Left lobe of liver (tissue), 2 donors: ENCODE measurements at regions not wholly inside any gene's neighbourhood (a gene's known extent, or its start where the extent isn't known, plus 50 kb on each side); places are given as distances from the start of the nearest gene placed in this dataset.

Experiments used
- ATAC-seq: fragments of 200-7000 bp; cut with Tn5 transposase; one replicate; pipeline ENCODE4 v1.9.1; 2020; ENCODE audit warnings: mild to moderate bottlenecking, moderate library complexity
- DNase-seq: peaks from one replicate; pipeline ENCODE4 v3.0.0-alpha.2; 2020; ENCODE audit warnings: low spot score
- donor health status: DM: no; HTN: no; CAD: no; lungs with moderate emphysema.
- donor health status: DM: no; HTN: yes; CAD: no.

- no peak for DNase-seq
- ATAC-seq: no peak
Observed at GRCh38 chr9:16304301-16304700, 566.2 kb downstream of the BNC2 start.

GRCh38 chr9:16306586-16306985 is 563.9 kb downstream of the BNC2 start:
- no peak for ATAC-seq
- DNase-seq: no peak

GRCh38 chr9:16307626-16308195 is 562.8 kb downstream of the BNC2 start:
- DNase-seq (no peak), ATAC-seq (no peak)

- DNase-seq (no peak), ATAC-seq (no peak)
Observed at GRCh38 chr9:16308645-16309044, 561.8 kb downstream of the BNC2 start.

- no peak for ATAC-seq
Observed at GRCh38 chr9:16309082-16309468, 561.4 kb downstream of the BNC2 start.

GRCh38 chr9:16309469-16310271 is 560.8 kb downstream of the BNC2 start:
- ATAC-seq: peak; percentile 34

More at GRCh38 chr9:16309082-16309468, 561.4 kb downstream of the BNC2 start:
- no peak for DNase-seq

GRCh38 chr9:16310278-16311110 is 560.0 kb downstream of the BNC2 start:
- ATAC-seq: no peak
- DNase-seq: no peak

More at GRCh38 chr9:16309469-16310271, 560.8 kb downstream of the BNC2 start:
- DNase-seq: no peak

GRCh38 chr9:16312116-16312515 is 558.4 kb downstream of the BNC2 start:
- no peak for ATAC-seq
- no peak for DNase-seq

GRCh38 chr9:16312962-16313546 is 557.4 kb downstream of the BNC2 start:
- DNase-seq (no peak), ATAC-seq (no peak)

GRCh38 chr9:16314476-16314875 is 556.0 kb downstream of the BNC2 start:
- no peak for DNase-seq
- no peak for ATAC-seq

GRCh38 chr9:16315720-16316119 is 554.8 kb downstream of the BNC2 start:
- no peak for ATAC-seq
- DNase-seq: no peak

- ATAC-seq: peak; percentile 77
- DNase-seq: peak; percentile 57
Observed at GRCh38 chr9:16316456-16316855, 554.0 kb downstream of the BNC2 start.

GRCh38 chr9:16316911-16317817 is 553.3 kb downstream of the BNC2 start:
- ATAC-seq (peak; percentile 74), DNase-seq (no peak)

- DNase-seq: no peak
Observed at GRCh38 chr9:16318516-16319060, 551.9 kb downstream of the BNC2 start.

GRCh38 chr9:16319646-16320045 is 550.8 kb downstream of the BNC2 start:
- DNase-seq (no peak), ATAC-seq (no peak)

More at GRCh38 chr9:16318516-16319060, 551.9 kb downstream of the BNC2 start:
- ATAC-seq: no peak

GRCh38 chr9:16320338-16320902 is 550.0 kb downstream of the BNC2 start:
- ATAC-seq (no peak), DNase-seq (no peak)

GRCh38 chr9:16321461-16322119 is 548.9 kb downstream of the BNC2 start:
- DNase-seq: peak; percentile 23
- no peak for ATAC-seq

GRCh38 chr9:16322849-16323248 is 547.6 kb downstream of the BNC2 start:
- DNase-seq (no peak), ATAC-seq (no peak)

GRCh38 chr9:16325966-16326365 is 544.5 kb downstream of the BNC2 start:
- no peak for DNase-seq
- ATAC-seq: no peak
